ENCODE measurements at regions not wholly inside any gene's neighbourhood (a gene's known extent, or its start where the extent isn't known, plus 50 kb on each side); places are given as distances from the start of the nearest gene placed in this dataset.

- DNase-seq (ENCODE audit: low read depth): no peak
- no peak for TF ChIP-seq CTCF (conservative IDR thresholded peaks at IDR 0.05; ENCODE audit: low read depth, low read length)
- H3K4me3 ChIP-seq (ENCODE audit: low read depth, low read length): no peak overlapping the region
These were observed 126.3 kb downstream of the HMHB1 start for GRCh38 chr5:143938230-143938629.

GRCh38 chr5:143946837-143947236, 134.9 kb downstream of the HMHB1 start:
- DNase-seq (ENCODE audit: low read depth): no peak
- H3K4me3 ChIP-seq (ENCODE audit: low read depth, low read length): no peak overlapping the region
- no peak for TF ChIP-seq CTCF (conservative IDR thresholded peaks at IDR 0.05; ENCODE audit: low read depth, low read length)

- H3K4me3 ChIP-seq (ENCODE audit: low read depth, low read length): no peak overlapping the region
- no peak for DNase-seq (ENCODE audit: low read depth)
- TF ChIP-seq CTCF (conservative IDR thresholded peaks at IDR 0.05; ENCODE audit: low read depth, low read length): no peak
These were observed 135.4 kb downstream of the HMHB1 start for GRCh38 chr5:143947313-143947712.

- H3K4me3 ChIP-seq (ENCODE audit: low read depth, low read length): no peak overlapping the region
- TF ChIP-seq CTCF (conservative IDR thresholded peaks at IDR 0.05; ENCODE audit: low read depth, low read length): no peak
- no peak for DNase-seq (ENCODE audit: low read depth)
These were observed 140.8 kb downstream of the HMHB1 start for GRCh38 chr5:143952809-143953208.

GRCh38 chr5:143953851-143954250, 141.9 kb downstream of the HMHB1 start:
- no peak for DNase-seq (ENCODE audit: low read depth)
- no peak for TF ChIP-seq CTCF (conservative IDR thresholded peaks at IDR 0.05; ENCODE audit: low read depth, low read length)
- no peak overlapping the region for H3K4me3 ChIP-seq (ENCODE audit: low read depth, low read length)

GRCh38 chr5:143955141-143955540, 143.2 kb downstream of the HMHB1 start:
- no peak for TF ChIP-seq CTCF (conservative IDR thresholded peaks at IDR 0.05; ENCODE audit: low read depth, low read length)
- H3K4me3 ChIP-seq (ENCODE audit: low read depth, low read length): no peak overlapping the region
- no peak for DNase-seq (ENCODE audit: low read depth)

- H3K4me3 ChIP-seq (ENCODE audit: low read depth, low read length): no peak overlapping the region
- TF ChIP-seq CTCF (conservative IDR thresholded peaks at IDR 0.05; ENCODE audit: low read depth, low read length): peak; percentile 64
- no peak for DNase-seq (ENCODE audit: low read depth)
These were observed 145.5 kb downstream of the HMHB1 start for GRCh38 chr5:143957455-143957854.

All from epithelial cell of proximal tubule (primary cell).